ENCODE measurements at regions not wholly inside any gene's neighbourhood (a gene's known extent, or its start where the extent isn't known, plus 50 kb on each side); places are given as distances from the start of the nearest gene placed in this dataset.

DNA sequence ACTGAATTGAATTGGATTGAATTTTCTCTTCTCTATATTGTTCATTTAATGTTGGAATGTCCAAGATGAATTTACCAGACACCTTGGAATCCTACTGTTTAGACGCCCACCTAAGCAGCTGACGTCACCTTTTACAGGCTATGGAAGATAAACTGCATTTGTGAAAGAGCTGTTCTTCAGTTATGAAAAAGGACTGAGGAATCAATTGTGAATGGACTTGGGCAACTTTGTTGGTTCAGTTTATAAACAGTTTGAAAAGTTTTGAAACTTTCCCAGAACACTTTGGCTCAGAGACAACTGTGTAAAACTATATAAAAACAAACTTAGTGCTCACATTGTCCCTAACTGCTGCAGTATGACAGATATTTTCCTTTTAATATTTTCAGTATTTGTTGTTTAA, 590.8 kb upstream of the SPRY2 start:
- TF ChIP-seq, protein P1, sequence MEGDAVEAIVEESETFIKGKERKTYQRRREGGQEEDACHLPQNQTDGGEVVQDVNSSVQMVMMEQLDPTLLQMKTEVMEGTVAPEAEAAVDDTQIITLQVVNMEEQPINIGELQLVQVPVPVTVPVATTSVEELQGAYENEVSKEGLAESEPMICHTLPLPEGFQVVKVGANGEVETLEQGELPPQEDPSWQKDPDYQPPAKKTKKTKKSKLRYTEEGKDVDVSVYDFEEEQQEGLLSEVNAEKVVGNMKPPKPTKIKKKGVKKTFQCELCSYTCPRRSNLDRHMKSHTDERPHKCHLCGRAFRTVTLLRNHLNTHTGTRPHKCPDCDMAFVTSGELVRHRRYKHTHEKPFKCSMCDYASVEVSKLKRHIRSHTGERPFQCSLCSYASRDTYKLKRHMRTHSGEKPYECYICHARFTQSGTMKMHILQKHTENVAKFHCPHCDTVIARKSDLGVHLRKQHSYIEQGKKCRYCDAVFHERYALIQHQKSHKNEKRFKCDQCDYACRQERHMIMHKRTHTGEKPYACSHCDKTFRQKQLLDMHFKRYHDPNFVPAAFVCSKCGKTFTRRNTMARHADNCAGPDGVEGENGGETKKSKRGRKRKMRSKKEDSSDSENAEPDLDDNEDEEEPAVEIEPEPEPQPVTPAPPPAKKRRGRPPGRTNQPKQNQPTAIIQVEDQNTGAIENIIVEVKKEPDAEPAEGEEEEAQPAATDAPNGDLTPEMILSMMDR (conservative IDR thresholded peaks at IDR 0.05; ENCODE audit: low read depth, low read length), result no peak
- no peak for TF ChIP-seq EZH2phosphoT487 (IDR thresholded peaks at IDR 0.05; ENCODE audit: borderline replicate concordance, low read length)
